GM23248 (cell line): ENCODE measurements at regions not wholly inside any gene's neighbourhood (a gene's known extent, or its start where the extent isn't known, plus 50 kb on each side); places are given as distances from the start of the nearest gene placed in this dataset.

Source experiments
- EZH2 ChIP-seq: fragments of 200-600 bp; sonication (generic); IDR thresholded peaks from 2 replicates; pipeline ENCODE4 v1.6.1; 2018; ENCODE audit warnings: antibody characterized with exemption, mild to moderate bottlenecking; ENCODE audit not compliant: insufficient read depth, poor library complexity, severe bottlenecking
- EZH2phosphoT487 ChIP-seq: fragments of 200-600 bp; sonication (generic); IDR thresholded peaks from 2 replicates; pipeline ENCODE4 v1.6.1; 2018; ENCODE audit warnings: antibody characterized with exemption, moderate library complexity, mild to moderate bottlenecking, low read depth; ENCODE audit not compliant: insufficient read depth

DNA sequence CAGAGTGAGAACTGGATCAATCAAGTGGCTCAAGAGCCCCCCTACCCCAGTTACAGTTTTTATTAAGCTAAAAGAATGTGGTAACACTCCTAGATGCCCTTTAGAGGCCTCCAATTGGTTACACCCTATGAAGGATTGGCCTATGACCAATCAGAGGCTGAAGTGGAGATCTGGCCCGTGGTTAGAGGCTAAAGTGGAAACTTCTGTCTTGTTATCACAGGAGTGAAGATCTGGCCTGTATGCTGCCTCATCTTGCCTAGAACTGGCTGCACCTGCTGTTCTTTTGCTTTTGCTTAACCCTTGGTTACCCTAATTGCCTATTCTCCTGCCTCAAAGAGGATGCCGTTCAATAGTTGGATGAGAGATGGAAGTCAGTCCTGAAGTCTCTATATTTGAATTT, 100.1 kb upstream of the MAP2 start:
- TF ChIP-seq EZH2phosphoT487 (no peak), EZH2 (no peak)
